Hepatocyte (in vitro differentiated cells): ENCODE measurements at regions not wholly inside any gene's neighbourhood (a gene's known extent, or its start where the extent isn't known, plus 50 kb on each side); places are given as distances from the start of the nearest gene placed in this dataset.

Experiments used
- DNase-seq: peaks from one replicate; pipeline ENCODE4 v3.0.0-alpha.2; 2016; ENCODE audit warnings: low spot score
- H2AFZ ChIP-seq: fragments of 200-600 bp; sonication (generic); 2 replicates; pipeline ENCODE4 v1.6.0; 2016; ENCODE audit warnings: antibody characterized with exemption, mild to moderate bottlenecking
- H3K27ac ChIP-seq: fragments of 200-600 bp; sonication (generic); 2 replicates; pipeline ENCODE4 v1.5.1; 2016; ENCODE audit warnings: mild to moderate bottlenecking
- H3K27me3 ChIP-seq: fragments of 200-600 bp; sonication (generic); 2 replicates; pipeline ENCODE4 v1.6.1; 2016
- H3K36me3 ChIP-seq: fragments of 200-600 bp; sonication (generic); replicated peaks from 2 replicates; pipeline ENCODE4 v1.5.1; 2016; ENCODE audit warnings: low read depth; ENCODE audit not compliant: insufficient read depth
- H3K4me1 ChIP-seq: fragments of 200-600 bp; sonication (generic); 2 replicates; pipeline ENCODE4 v1.5.1; 2016; ENCODE audit warnings: mild to moderate bottlenecking, moderate library complexity; ENCODE audit not compliant: insufficient read depth
- H3K4me2 ChIP-seq: fragments of 200-600 bp; sonication (generic); 2 replicates; pipeline ENCODE4 v1.6.0; 2016
- H3K4me3 ChIP-seq: fragments of 200-600 bp; sonication (generic); 2 replicates; pipeline ENCODE4 v1.5.1; 2016; ENCODE audit warnings: mild to moderate bottlenecking
- H3K79me2 ChIP-seq: fragments of 200-600 bp; sonication (generic); 2 replicates; pipeline ENCODE4 v1.6.0; 2017; ENCODE audit warnings: mild to moderate bottlenecking
- H3K9me2 ChIP-seq: fragments of 200-600 bp; sonication (generic); replicated peaks from 2 replicates; pipeline ENCODE4 v1.6.0; 2017; ENCODE audit warnings: mild to moderate bottlenecking; ENCODE audit not compliant: insufficient read depth
- H3K9me3 ChIP-seq: fragments of 200-600 bp; sonication (generic); 2 replicates; pipeline ENCODE4 v1.5.1; 2016; ENCODE audit warnings: low read depth, mild to moderate bottlenecking
- H4K20me1 ChIP-seq: fragments of 200-600 bp; sonication (generic); 2 replicates; pipeline ENCODE4 v1.6.0; 2016; ENCODE audit warnings: mild to moderate bottlenecking; ENCODE audit not compliant: insufficient read depth, poor library complexity, severe bottlenecking
- CTCF ChIP-seq: fragments of 200-600 bp; sonication (generic); IDR thresholded peaks from 2 replicates; pipeline ENCODE4 v1.5.1; 2016; ENCODE audit warnings: antibody characterized with exemption, mild to moderate bottlenecking; ENCODE audit not compliant: poor library complexity
- EZH2 ChIP-seq: fragments of 200-600 bp; sonication (generic); IDR thresholded peaks from 2 replicates; pipeline ENCODE4 v1.6.1; 2016; ENCODE audit warnings: antibody characterized with exemption, mild to moderate bottlenecking, borderline replicate concordance
- EZH2phosphoT487 ChIP-seq: fragments of 200-600 bp; sonication (generic); IDR thresholded peaks from one replicate; pipeline ENCODE4 v1.6.1; 2018; ENCODE audit warnings: antibody characterized with exemption, mild to moderate bottlenecking, low read depth, moderate library complexity; ENCODE audit not compliant: unreplicated experiment, severe bottlenecking
- WGBS: methylation state at CpG from one replicate; pipeline ENCODE4 v1.1.6; 2016; ENCODE audit warnings: low lambda C conversion rate; ENCODE audit errors: missing lambda C conversion rate; 5-methylcytosine and 5-hydroxymethylcytosine counted together

DNA sequence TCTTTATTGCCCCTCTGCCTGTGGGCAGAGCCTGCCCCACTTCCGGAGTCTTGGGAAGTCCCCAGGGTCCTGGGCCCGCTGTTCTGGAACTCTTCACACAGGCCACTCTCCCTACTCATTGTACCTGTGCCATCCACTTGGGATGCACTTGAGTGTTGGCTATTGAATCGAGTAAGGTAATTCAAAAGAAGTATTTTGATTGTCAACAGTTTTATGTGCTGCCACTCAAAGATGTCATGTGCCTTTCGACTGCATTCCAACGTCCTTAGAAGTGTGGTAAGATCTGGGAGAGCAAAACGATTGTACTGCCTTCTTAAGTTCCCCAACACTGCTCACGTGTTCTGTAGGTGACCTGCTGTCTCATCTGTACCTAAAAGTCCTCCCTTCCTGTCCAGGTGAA, 77.0 kb upstream of the SMIM21 start:
- no peak for TF ChIP-seq EZH2
- H2AFZ ChIP-seq = no peak overlapping the region
- no peaks in the 10 kb centered on the region for H3K9me2 ChIP-seq
- no peaks in the 10 kb centered on the region for H4K20me1 ChIP-seq
- 69% methylated on average over 7 of the region's 7 CpGs for WGBS
- no peak overlapping the region for H3K27ac ChIP-seq
- DNase-seq = no peak
- H3K4me2 ChIP-seq = no peak overlapping the region
- no peak overlapping the region for H3K4me3 ChIP-seq
- no peaks in the 10 kb centered on the region for H3K9me3 ChIP-seq
- H3K79me2 ChIP-seq = no peaks in the 10 kb centered on the region
- H3K36me3 ChIP-seq = no peaks in the 10 kb centered on the region
- H3K4me1 ChIP-seq = no peaks in the 10 kb centered on the region
- no peaks in the 10 kb centered on the region for H3K27me3 ChIP-seq

GRCh38 chr18:75503615-75504014, 76.1 kb upstream of the SMIM21 start:
- Histone ChIP-seq H4K20me1 (no peaks in the 10 kb centered on the region), H2AFZ (no peak overlapping the region), H3K27ac (no peak overlapping the region), H3K36me3 (no peaks in the 10 kb centered on the region), H3K4me1 (no peaks in the 10 kb centered on the region), H3K27me3 (no peaks in the 10 kb centered on the region), H3K9me2 (no peaks in the 10 kb centered on the region), H3K4me3 (no peak overlapping the region), H3K4me2 (no peak overlapping the region), H3K9me3 (no peaks in the 10 kb centered on the region), H3K79me2 (no peaks in the 10 kb centered on the region)
- 68% methylated on average over 2 of the region's 2 CpGs for WGBS
- no peak for DNase-seq
- TF ChIP-seq EZH2 = no peak
- TF ChIP-seq CTCF = no peak
- TF ChIP-seq EZH2phosphoT487 = no peak

- Histone ChIP-seq H3K27me3 (no peaks in the 10 kb centered on the region), H3K9me3 (no peaks in the 10 kb centered on the region), H3K36me3 (no peaks in the 10 kb centered on the region), H3K79me2 (no peaks in the 10 kb centered on the region), H3K27ac (no peak overlapping the region), H2AFZ (no peak overlapping the region), H3K9me2 (no peaks in the 10 kb centered on the region), H3K4me2 (no peak overlapping the region), H3K4me3 (no peak overlapping the region), H4K20me1 (no peaks in the 10 kb centered on the region), H3K4me1 (no peaks in the 10 kb centered on the region)
- no peak for DNase-seq
- TF ChIP-seq EZH2 = no peak
- no peak for TF ChIP-seq CTCF
- TF ChIP-seq EZH2phosphoT487 = no peak
- 78% methylated on average over 4 of the region's 4 CpGs for WGBS
Measured at GRCh38 chr18:75502286-75502685, 74.8 kb upstream of the SMIM21 start.

- Histone ChIP-seq H3K9me2 (no peaks in the 10 kb centered on the region), H3K9me3 (no peaks in the 10 kb centered on the region), H3K79me2 (no peaks in the 10 kb centered on the region), H3K27ac (no peak overlapping the region), H3K27me3 (no peaks in the 10 kb centered on the region), H3K4me3 (no peak overlapping the region), H3K4me2 (no peak overlapping the region), H4K20me1 (no peaks in the 10 kb centered on the region), H3K4me1 (no peaks in the 10 kb centered on the region), H2AFZ (no peak overlapping the region), H3K36me3 (no peaks in the 10 kb centered on the region)
- TF ChIP-seq CTCF = no peak
- no peak for TF ChIP-seq EZH2
- TF ChIP-seq EZH2phosphoT487 = no peak
- WGBS = 58% methylated on average over 2 of the region's 2 CpGs
- peak; percentile 21 for DNase-seq
Measured at GRCh38 chr18:75500545-75500944, 73.0 kb upstream of the SMIM21 start.
